ENCODE measurements at regions not wholly inside any gene's neighbourhood (a gene's known extent, or its start where the extent isn't known, plus 50 kb on each side); places are given as distances from the start of the nearest gene placed in this dataset.

- Histone ChIP-seq H3K27me3 (ENCODE audit: low read depth, low read length) (no peaks in the 10 kb centered on the region), H3K9me3 (ENCODE audit: control insufficient read depth in 1 of 2, low read length in 2 of 2) (no peaks in the 10 kb centered on the region), H3K27ac (ENCODE audit: low read length) (no peak overlapping the region), H3K36me3 (ENCODE audit: control insufficient read depth in 1 of 2, insufficient read depth in 2 of 2, low read length in 2 of 2) (no peaks in the 10 kb centered on the region), H3K4me1 (ENCODE audit: control insufficient read depth in 1 of 2, insufficient read depth in 2 of 2, low read length in 2 of 2) (no peaks in the 10 kb centered on the region), H3K4me3 (ENCODE audit: low read depth in 1 of 2, low read length in 2 of 2) (no peak overlapping the region)
Measured at GRCh38 chr2:147255812-147256211, 589.0 kb upstream of the ACVR2A start.

- Histone ChIP-seq H3K27ac (ENCODE audit: low read length) (no peak overlapping the region), H3K36me3 (ENCODE audit: control insufficient read depth in 1 of 2, insufficient read depth in 2 of 2, low read length in 2 of 2) (no peaks in the 10 kb centered on the region), H3K4me3 (ENCODE audit: low read depth in 1 of 2, low read length in 2 of 2) (no peak overlapping the region), H3K27me3 (ENCODE audit: low read depth, low read length) (no peaks in the 10 kb centered on the region), H3K9me3 (ENCODE audit: control insufficient read depth in 1 of 2, low read length in 2 of 2) (no peaks in the 10 kb centered on the region), H3K4me1 (ENCODE audit: control insufficient read depth in 1 of 2, insufficient read depth in 2 of 2, low read length in 2 of 2) (no peaks in the 10 kb centered on the region)
Measured at GRCh38 chr2:147250652-147251356, 594.0 kb upstream of the ACVR2A start.

GRCh38 chr2:147247749-147248148 is 597.1 kb upstream of the ACVR2A start:
- H3K27ac ChIP-seq (ENCODE audit: low read length), result no peak overlapping the region
- no peaks in the 10 kb centered on the region for H3K9me3 ChIP-seq (ENCODE audit: control insufficient read depth in 1 of 2, low read length in 2 of 2)
- H3K27me3 ChIP-seq (ENCODE audit: low read depth, low read length), result no peaks in the 10 kb centered on the region
- no peaks in the 10 kb centered on the region for H3K36me3 ChIP-seq (ENCODE audit: control insufficient read depth in 1 of 2, insufficient read depth in 2 of 2, low read length in 2 of 2)
- H3K4me3 ChIP-seq (ENCODE audit: low read depth in 1 of 2, low read length in 2 of 2), result no peak overlapping the region
- H3K4me1 ChIP-seq (ENCODE audit: control insufficient read depth in 1 of 2, insufficient read depth in 2 of 2, low read length in 2 of 2), result no peaks in the 10 kb centered on the region

GRCh38 chr2:147242445-147242844 is 602.4 kb upstream of the ACVR2A start:
- Histone ChIP-seq H3K36me3 (ENCODE audit: control insufficient read depth in 1 of 2, insufficient read depth in 2 of 2, low read length in 2 of 2) (no peaks in the 10 kb centered on the region), H3K4me3 (ENCODE audit: low read depth in 1 of 2, low read length in 2 of 2) (no peak overlapping the region), H3K27me3 (ENCODE audit: low read depth, low read length) (no peaks in the 10 kb centered on the region), H3K4me1 (ENCODE audit: control insufficient read depth in 1 of 2, insufficient read depth in 2 of 2, low read length in 2 of 2) (no peaks in the 10 kb centered on the region), H3K9me3 (ENCODE audit: control insufficient read depth in 1 of 2, low read length in 2 of 2) (no peaks in the 10 kb centered on the region), H3K27ac (ENCODE audit: low read length) (no peak overlapping the region)

GRCh38 chr2:147236601-147237000 is 608.2 kb upstream of the ACVR2A start:
- Histone ChIP-seq H3K27ac (ENCODE audit: low read length) (no peak overlapping the region), H3K27me3 (ENCODE audit: low read depth, low read length) (no peaks in the 10 kb centered on the region), H3K36me3 (ENCODE audit: control insufficient read depth in 1 of 2, insufficient read depth in 2 of 2, low read length in 2 of 2) (no peaks in the 10 kb centered on the region), H3K4me1 (ENCODE audit: control insufficient read depth in 1 of 2, insufficient read depth in 2 of 2, low read length in 2 of 2) (no peaks in the 10 kb centered on the region), H3K9me3 (ENCODE audit: control insufficient read depth in 1 of 2, low read length in 2 of 2) (no peaks in the 10 kb centered on the region), H3K4me3 (ENCODE audit: low read depth in 1 of 2, low read length in 2 of 2) (no peak overlapping the region)

GRCh38 chr2:147232225-147232669 is 612.6 kb upstream of the ACVR2A start:
- Histone ChIP-seq H3K27me3 (ENCODE audit: low read depth, low read length) (no peaks in the 10 kb centered on the region), H3K4me1 (ENCODE audit: control insufficient read depth in 1 of 2, insufficient read depth in 2 of 2, low read length in 2 of 2) (no peaks in the 10 kb centered on the region), H3K4me3 (ENCODE audit: low read depth in 1 of 2, low read length in 2 of 2) (no peak overlapping the region), H3K27ac (ENCODE audit: low read length) (no peak overlapping the region), H3K9me3 (ENCODE audit: control insufficient read depth in 1 of 2, low read length in 2 of 2) (no peaks in the 10 kb centered on the region), H3K36me3 (ENCODE audit: control insufficient read depth in 1 of 2, insufficient read depth in 2 of 2, low read length in 2 of 2) (no peaks in the 10 kb centered on the region)

- no peaks in the 10 kb centered on the region for H3K27me3 ChIP-seq (ENCODE audit: low read depth, low read length)
- no peaks in the 10 kb centered on the region for H3K9me3 ChIP-seq (ENCODE audit: control insufficient read depth in 1 of 2, low read length in 2 of 2)
- H3K36me3 ChIP-seq (ENCODE audit: control insufficient read depth in 1 of 2, insufficient read depth in 2 of 2, low read length in 2 of 2), result no peaks in the 10 kb centered on the region
- H3K4me1 ChIP-seq (ENCODE audit: control insufficient read depth in 1 of 2, insufficient read depth in 2 of 2, low read length in 2 of 2), result no peaks in the 10 kb centered on the region
- H3K4me3 ChIP-seq (ENCODE audit: low read depth in 1 of 2, low read length in 2 of 2), result no peak overlapping the region
- no peak overlapping the region for H3K27ac ChIP-seq (ENCODE audit: low read length)
Measured at GRCh38 chr2:147231607-147232006, 613.2 kb upstream of the ACVR2A start.

- H3K36me3 ChIP-seq (ENCODE audit: control insufficient read depth in 1 of 2, insufficient read depth in 2 of 2, low read length in 2 of 2), result no peaks in the 10 kb centered on the region
- no peaks in the 10 kb centered on the region for H3K27me3 ChIP-seq (ENCODE audit: low read depth, low read length)
- H3K27ac ChIP-seq (ENCODE audit: low read length), result no peak overlapping the region
- H3K9me3 ChIP-seq (ENCODE audit: control insufficient read depth in 1 of 2, low read length in 2 of 2), result no peaks in the 10 kb centered on the region
- H3K4me1 ChIP-seq (ENCODE audit: control insufficient read depth in 1 of 2, insufficient read depth in 2 of 2, low read length in 2 of 2), result no peaks in the 10 kb centered on the region
- no peak overlapping the region for H3K4me3 ChIP-seq (ENCODE audit: low read depth in 1 of 2, low read length in 2 of 2)
Measured at GRCh38 chr2:147231081-147231480, 613.7 kb upstream of the ACVR2A start.

GRCh38 chr2:147227313-147227712 is 617.5 kb upstream of the ACVR2A start:
- Histone ChIP-seq H3K27ac (ENCODE audit: low read length) (no peak overlapping the region), H3K9me3 (ENCODE audit: control insufficient read depth in 1 of 2, low read length in 2 of 2) (no peaks in the 10 kb centered on the region), H3K4me1 (ENCODE audit: control insufficient read depth in 1 of 2, insufficient read depth in 2 of 2, low read length in 2 of 2) (no peaks in the 10 kb centered on the region)

GRCh38 chr2:147224070-147224469 is 620.8 kb upstream of the ACVR2A start:
- Histone ChIP-seq H3K4me1 (ENCODE audit: control insufficient read depth in 1 of 2, insufficient read depth in 2 of 2, low read length in 2 of 2) (no peaks in the 10 kb centered on the region), H3K4me3 (ENCODE audit: low read depth in 1 of 2, low read length in 2 of 2) (no peak overlapping the region), H3K27ac (ENCODE audit: low read length) (no peak overlapping the region), H3K27me3 (ENCODE audit: low read depth, low read length) (no peaks in the 10 kb centered on the region), H3K9me3 (ENCODE audit: control insufficient read depth in 1 of 2, low read length in 2 of 2) (no peaks in the 10 kb centered on the region), H3K36me3 (ENCODE audit: control insufficient read depth in 1 of 2, insufficient read depth in 2 of 2, low read length in 2 of 2) (no peaks in the 10 kb centered on the region)

More at GRCh38 chr2:147227313-147227712, 617.5 kb upstream of the ACVR2A start:
- Histone ChIP-seq H3K4me3 (ENCODE audit: low read depth in 1 of 2, low read length in 2 of 2) (no peak overlapping the region), H3K36me3 (ENCODE audit: control insufficient read depth in 1 of 2, insufficient read depth in 2 of 2, low read length in 2 of 2) (no peaks in the 10 kb centered on the region), H3K27me3 (ENCODE audit: low read depth, low read length) (no peaks in the 10 kb centered on the region)

GRCh38 chr2:147223553-147224060 is 621.2 kb upstream of the ACVR2A start:
- Histone ChIP-seq H3K4me1 (ENCODE audit: control insufficient read depth in 1 of 2, insufficient read depth in 2 of 2, low read length in 2 of 2) (no peaks in the 10 kb centered on the region), H3K4me3 (ENCODE audit: low read depth in 1 of 2, low read length in 2 of 2) (no peak overlapping the region), H3K36me3 (ENCODE audit: control insufficient read depth in 1 of 2, insufficient read depth in 2 of 2, low read length in 2 of 2) (no peaks in the 10 kb centered on the region), H3K9me3 (ENCODE audit: control insufficient read depth in 1 of 2, low read length in 2 of 2) (no peaks in the 10 kb centered on the region), H3K27me3 (ENCODE audit: low read depth, low read length) (no peaks in the 10 kb centered on the region), H3K27ac (ENCODE audit: low read length) (no peak overlapping the region)

GRCh38 chr2:147223119-147223518 is 621.7 kb upstream of the ACVR2A start:
- Histone ChIP-seq H3K27ac (ENCODE audit: low read length) (no peak overlapping the region), H3K4me1 (ENCODE audit: control insufficient read depth in 1 of 2, insufficient read depth in 2 of 2, low read length in 2 of 2) (no peaks in the 10 kb centered on the region), H3K27me3 (ENCODE audit: low read depth, low read length) (no peaks in the 10 kb centered on the region), H3K4me3 (ENCODE audit: low read depth in 1 of 2, low read length in 2 of 2) (no peak overlapping the region), H3K9me3 (ENCODE audit: control insufficient read depth in 1 of 2, low read length in 2 of 2) (no peaks in the 10 kb centered on the region), H3K36me3 (ENCODE audit: control insufficient read depth in 1 of 2, insufficient read depth in 2 of 2, low read length in 2 of 2) (no peaks in the 10 kb centered on the region)

Data from muscle layer of duodenum (tissue), 2 donors.